GM23338 (cell line): ENCODE measurements at regions not wholly inside any gene's neighbourhood (a gene's known extent, or its start where the extent isn't known, plus 50 kb on each side); places are given as distances from the start of the nearest gene placed in this dataset.

Experiments
- ATAC-seq: fragments of 200-7000 bp; cut with Tn5 transposase; 3 replicates; pipeline ENCODE4 v1.9.1; 2020
- DNase-seq: peaks from one replicate; pipeline ENCODE4 v3.0.0-alpha.2; 2015; ENCODE audit warnings: low spot score
- H2AFZ ChIP-seq: fragments of 200-600 bp; sonication (generic); 2 replicates; pipeline ENCODE4 v1.8.0; 2016; ENCODE audit warnings: antibody characterized with exemption, mild to moderate bottlenecking, moderate library complexity
- H3F3A ChIP-seq: fragments of 200-600 bp; sonication (generic); replicated peaks from 2 replicates; pipeline ENCODE4 v1.8.0; 2017; ENCODE audit warnings: antibody characterized with exemption, mixed run types, low read depth
- H3K27ac ChIP-seq: fragments of 200-600 bp; sonication (generic); 2 replicates; pipeline ENCODE4 v1.6.1; 2016; ENCODE audit warnings: low read depth
- H3K27me3 ChIP-seq: fragments of 200-600 bp; sonication (generic); 2 replicates; pipeline ENCODE4 v1.8.0; 2016; ENCODE audit warnings: mild to moderate bottlenecking, mixed run types, moderate library complexity; ENCODE audit not compliant: insufficient read depth
- H3K36me3 ChIP-seq: fragments of 200-600 bp; sonication (generic); 2 replicates; pipeline ENCODE4 v1.8.0; 2016; ENCODE audit warnings: mild to moderate bottlenecking; ENCODE audit not compliant: insufficient read depth
- H3K4me1 ChIP-seq: fragments of 200-600 bp; sonication (generic); 2 replicates; pipeline ENCODE4 v1.8.0; 2016; ENCODE audit warnings: mild to moderate bottlenecking, moderate library complexity; ENCODE audit not compliant: insufficient read depth
- H3K4me2 ChIP-seq: fragments of 200-600 bp; sonication (generic); 2 replicates; pipeline ENCODE4 v1.7.1; 2017; ENCODE audit warnings: mixed run types
- H3K4me3 ChIP-seq: fragments of 200-600 bp; sonication (generic); 2 replicates; pipeline ENCODE4 v1.6.1; 2016; ENCODE audit warnings: mixed run types
- H3K79me2 ChIP-seq: fragments of 200-600 bp; sonication (generic); replicated peaks from 2 replicates; pipeline ENCODE4 v1.8.0; 2017; ENCODE audit warnings: mild to moderate bottlenecking; ENCODE audit not compliant: insufficient read depth
- H3K9me2 ChIP-seq: fragments of 200-600 bp; sonication (generic); 2 replicates; pipeline ENCODE4 v1.8.0; 2017; ENCODE audit not compliant: insufficient read depth
- H4K20me1 ChIP-seq: fragments of 200-600 bp; sonication (generic); replicated peaks from 2 replicates; pipeline ENCODE4 v1.8.0; 2017; ENCODE audit warnings: mild to moderate bottlenecking; ENCODE audit not compliant: insufficient read depth
- H3K27ac Mint-ChIP-seq: 2 replicates; pipeline ENCODE4 v1.8.0; 2020; ENCODE audit warnings: inconsistent platforms, mild to moderate bottlenecking, moderate library complexity, mixed read lengths
- H3K27me3 Mint-ChIP-seq: 3 replicates; pipeline ENCODE4 v1.8.0; 2022; ENCODE audit warnings: low read depth, mild to moderate bottlenecking, moderate library complexity, mixed read lengths, inconsistent platforms; ENCODE audit not compliant: insufficient read depth, poor library complexity
- H3K36me3 Mint-ChIP-seq: 3 replicates; pipeline ENCODE4 v1.8.0; 2021; ENCODE audit warnings: low read depth, mild to moderate bottlenecking, inconsistent platforms, moderate library complexity, mixed read lengths
- H3K4me1 Mint-ChIP-seq: 3 replicates; pipeline ENCODE4 v1.8.0; 2020; ENCODE audit warnings: mild to moderate bottlenecking, inconsistent platforms, mixed read lengths
- H3K4me3 Mint-ChIP-seq: 3 replicates; pipeline ENCODE4 v1.8.0; 2021; ENCODE audit warnings: moderate library complexity, mild to moderate bottlenecking, inconsistent platforms, mixed read lengths
- H3K9me3 Mint-ChIP-seq: 3 replicates; pipeline ENCODE4 v1.8.0; 2020; ENCODE audit warnings: moderate library complexity, mild to moderate bottlenecking, inconsistent platforms, mixed read lengths
- CREB1 ChIP-seq: fragments of 250-450 bp; sonication (Bioruptor Pico); IDR thresholded peaks from 2 replicates; pipeline ENCODE4 v1.5.0; 2020; ENCODE audit warnings: low read depth, mild to moderate bottlenecking, moderate library complexity
- CTCF ChIP-seq, 2 experiments: fragments of 200-600 bp in 1 of 2; sonication (generic) in 1 of 2; conservative IDR thresholded peaks; 2 replicates each; pipeline versions ENCODE4 v1.5.1 to v1.6.1; 2016 to 2017; ENCODE audit warnings: antibody characterized with exemption in 2 of 2, low read depth in 2 of 2, mild to moderate bottlenecking in 2 of 2, moderate library complexity in 1 of 2
- EZH2 ChIP-seq: fragments of 200-600 bp; sonication (generic); IDR thresholded peaks from one replicate; pipeline ENCODE4 v1.8.0; 2017; ENCODE audit warnings: antibody characterized with exemption, mild to moderate bottlenecking, low read depth; ENCODE audit not compliant: unreplicated experiment
- EZH2phosphoT487 ChIP-seq: fragments of 200-600 bp; sonication (generic); IDR thresholded peaks from one replicate; pipeline ENCODE4 v1.8.1; 2018; ENCODE audit warnings: antibody characterized with exemption; ENCODE audit not compliant: unreplicated experiment
- JUNB ChIP-seq: IDR thresholded peaks from one replicate; pipeline ENCODE4 v1.6.1; 2016; ENCODE audit warnings: antibody characterized with exemption; ENCODE audit not compliant: unreplicated experiment
- NANOG ChIP-seq: IDR thresholded peaks from 2 replicates; pipeline ENCODE4 v1.6.1; 2016; ENCODE audit warnings: antibody characterized with exemption, borderline replicate concordance
- POLR2AphosphoS5 ChIP-seq: IDR thresholded peaks from 2 replicates; pipeline ENCODE4 v1.6.1; 2016; ENCODE audit warnings: antibody characterized with exemption, low read depth
- STAT1 ChIP-seq: IDR thresholded peaks from one replicate; pipeline ENCODE4 v1.6.1; 2016; ENCODE audit warnings: antibody characterized with exemption; ENCODE audit not compliant: unreplicated experiment
- TF ChIP-seq, protein P1 (sequence below): IDR thresholded peaks from 2 replicates; pipeline ENCODE4 v1.6.1; 2016; ENCODE audit warnings: antibody characterized with exemption

DNA sequence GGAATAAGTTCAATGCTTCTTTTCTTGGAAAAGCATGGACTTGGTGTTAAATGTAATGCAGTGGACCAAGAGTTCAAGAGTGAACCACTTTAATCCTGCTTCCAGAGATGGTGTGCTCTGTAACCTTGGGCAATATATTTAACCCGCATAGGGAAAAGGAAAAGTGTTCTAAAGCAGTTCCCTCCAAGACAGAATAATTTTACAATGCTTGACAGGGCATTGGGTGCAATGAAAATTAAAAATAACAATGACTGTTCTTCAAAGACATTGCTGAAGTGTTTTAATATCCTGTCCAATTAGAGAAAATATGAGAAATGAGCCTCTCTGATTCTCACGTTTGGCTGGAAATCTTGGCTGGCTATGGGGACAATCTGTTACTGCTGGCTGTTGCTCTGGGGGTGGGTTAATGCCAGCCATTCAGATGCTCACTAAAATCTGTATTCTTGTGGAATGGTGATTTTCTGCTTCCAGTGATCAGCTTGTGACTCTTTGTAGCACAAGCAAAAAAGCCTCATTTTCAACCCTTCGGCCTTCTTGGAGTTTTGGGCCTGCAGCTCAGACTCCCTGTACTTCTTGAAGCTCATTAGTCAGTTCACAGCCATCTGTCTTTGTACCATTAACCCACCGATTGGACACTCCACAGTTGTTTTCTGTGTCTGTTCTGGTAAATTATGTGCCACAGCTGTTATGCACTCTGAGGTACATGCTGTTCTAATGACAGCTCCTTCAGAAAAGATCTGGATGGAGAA, 310.6 kb downstream of the LMO7 start:
- Histone ChIP-seq H3K4me1 (no peaks in the 10 kb centered on the region), H3K4me2 (no peak overlapping the region), H3K9me2 (peaks cover 9% of the 10 kb centered on the region), H3K36me3 (no peaks in the 10 kb centered on the region), H3K27me3 (no peaks in the 10 kb centered on the region), H3K27ac (no peak overlapping the region), H3K79me2 (no peaks in the 10 kb centered on the region), H2AFZ (peak overlapping the region; percentile 74; the same call in 1 of the 2 replicates), H4K20me1 (no peaks in the 10 kb centered on the region), H3K4me3 (no peak overlapping the region), H3F3A (no peaks in the 10 kb centered on the region)
- Mint-ChIP-seq H3K4me3 (no peak overlapping the region), H3K27ac (no peak overlapping the region), H3K36me3 (no peaks in the 10 kb centered on the region), H3K27me3 (no peaks in the 10 kb centered on the region), H3K4me1 (no peaks in the 10 kb centered on the region), H3K9me3 (no peaks in the 10 kb centered on the region)
- TF ChIP-seq, protein P1, sequence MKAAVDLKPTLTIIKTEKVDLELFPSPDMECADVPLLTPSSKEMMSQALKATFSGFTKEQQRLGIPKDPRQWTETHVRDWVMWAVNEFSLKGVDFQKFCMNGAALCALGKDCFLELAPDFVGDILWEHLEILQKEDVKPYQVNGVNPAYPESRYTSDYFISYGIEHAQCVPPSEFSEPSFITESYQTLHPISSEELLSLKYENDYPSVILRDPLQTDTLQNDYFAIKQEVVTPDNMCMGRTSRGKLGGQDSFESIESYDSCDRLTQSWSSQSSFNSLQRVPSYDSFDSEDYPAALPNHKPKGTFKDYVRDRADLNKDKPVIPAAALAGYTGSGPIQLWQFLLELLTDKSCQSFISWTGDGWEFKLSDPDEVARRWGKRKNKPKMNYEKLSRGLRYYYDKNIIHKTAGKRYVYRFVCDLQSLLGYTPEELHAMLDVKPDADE, result no peak
- TF ChIP-seq CREB1 (no peak), EZH2 (no peak)
- DNase-seq, result no peak
- ATAC-seq, result no peak

- Mint-ChIP-seq H3K27me3 (no peaks in the 10 kb centered on the region), H3K4me1 (no peaks in the 10 kb centered on the region), H3K36me3 (no peaks in the 10 kb centered on the region), H3K4me3 (no peak overlapping the region), H3K27ac (no peak overlapping the region), H3K9me3 (no peaks in the 10 kb centered on the region)
- no peaks in the 10 kb centered on the region for H3F3A ChIP-seq
- no peaks in the 10 kb centered on the region for H4K20me1 ChIP-seq
- no peak overlapping the region for H3K4me3 ChIP-seq
- H3K27me3 ChIP-seq, result no peaks in the 10 kb centered on the region
- H2AFZ ChIP-seq, result no peak overlapping the region
- H3K79me2 ChIP-seq, result no peaks in the 10 kb centered on the region
- H3K4me1 ChIP-seq, result no peaks in the 10 kb centered on the region
- ATAC-seq (no peak), DNase-seq (no peak)
- no peaks in the 10 kb centered on the region for H3K36me3 ChIP-seq
- no peak overlapping the region for H3K4me2 ChIP-seq
- TF ChIP-seq EZH2phosphoT487, result no peak
- TF ChIP-seq EZH2, result no peak
- TF ChIP-seq POLR2AphosphoS5, result no peak
- no peak for TF ChIP-seq CTCF (conservative IDR thresholded peaks at IDR 0.05; ENCODE audit: low read depth in 2 of 2)
- TF ChIP-seq JUNB, result no peak
- TF ChIP-seq NANOG, result no peak
- no peak for TF ChIP-seq STAT1
- H3K27ac ChIP-seq, result no peak overlapping the region
- peaks cover 9% of the 10 kb centered on the region for H3K9me2 ChIP-seq
Measured at GRCh38 chr13:75945841-75946482, 309.8 kb downstream of the LMO7 start.
